Erythroblast (primary cell): ENCODE measurements at regions not wholly inside any gene's neighbourhood (a gene's known extent, or its start where the extent isn't known, plus 50 kb on each side); places are given as distances from the start of the nearest gene placed in this dataset.

Experiments
- GATA1 ChIP-seq: IDR thresholded peaks from 2 replicates; pipeline ENCODE4 v1.6.1; 2011; ENCODE audit warnings: low read depth, mild to moderate bottlenecking, control low read depth, low read length, moderate library complexity
- POLR2A ChIP-seq: IDR thresholded peaks from 2 replicates; pipeline ENCODE4 v1.6.1; 2011; ENCODE audit warnings: mild to moderate bottlenecking, low read length

DNA sequence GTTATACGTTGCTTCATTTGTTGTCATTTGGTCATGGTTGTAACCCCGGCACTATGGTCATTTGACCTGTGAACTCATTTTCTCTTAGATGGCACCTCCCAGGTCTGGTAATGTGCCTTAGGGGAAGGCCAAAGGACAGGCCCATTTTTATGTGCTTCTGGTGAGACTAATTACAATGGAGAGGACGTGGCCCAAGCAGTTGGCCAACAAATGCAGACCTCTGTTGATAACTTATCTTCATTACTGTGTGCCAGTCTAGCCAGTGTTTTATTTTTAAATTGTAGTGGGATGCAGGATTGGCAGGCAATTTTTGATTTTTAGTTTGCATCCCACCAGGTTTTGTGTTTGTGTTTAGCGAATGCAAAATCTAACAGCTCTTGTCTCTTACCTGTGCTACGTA, 321.5 kb upstream of the AKR1E2 start:
- TF ChIP-seq POLR2A (no peak), GATA1 (no peak)
